Left ventricle myocardium inferior (tissue), 1 donor: ENCODE measurements at regions not wholly inside any gene's neighbourhood (a gene's known extent, or its start where the extent isn't known, plus 50 kb on each side); places are given as distances from the start of the nearest gene placed in this dataset.
"Not testable (repeated sequence)": the region's sequence is repeated elsewhere in the genome, so short reads cannot be mapped to it uniquely, and the experiment has no call there.

Experiments used
- DNase-seq: peaks from one replicate; pipeline ENCODE4 v3.0.0-alpha.2; 2020
- H3K27ac ChIP-seq: fragments of 200-600 bp; replicated peaks from 2 replicates; pipeline ENCODE4 v1.8.0; 2021
- H3K27me3 ChIP-seq: fragments of 200-600 bp; 2 replicates; pipeline ENCODE4 v1.8.0; 2021; ENCODE audit warnings: low read depth
- H3K36me3 ChIP-seq: fragments of 200-600 bp; 2 replicates; pipeline ENCODE4 v1.8.0; 2021
- H3K4me1 ChIP-seq: fragments of 200-600 bp; 2 replicates; pipeline ENCODE4 v1.8.0; 2021
- H3K4me3 ChIP-seq: fragments of 200-600 bp; 2 replicates; pipeline ENCODE4 v1.8.0; 2021; ENCODE audit warnings: mild to moderate bottlenecking, moderate library complexity
- H3K9me3 ChIP-seq: fragments of 200-600 bp; replicated peaks from 2 replicates; pipeline ENCODE4 v1.8.0; 2021
- CTCF ChIP-seq: fragments of 200-600 bp; IDR thresholded peaks from 2 replicates; pipeline ENCODE4 v1.8.0; 2021; ENCODE audit warnings: antibody characterized with exemption, mild to moderate bottlenecking, borderline replicate concordance
- intact Hi-C: fragments of 100-400 bp; cut with micrococcal nuclease; formaldehyde crosslinking; loops from one replicate; pipeline ENCODE4 v1.11.0; 2022
- donor health status: DM: no; HTN: yes; CAD: no; lungs with severe emphysema.

GRCh38 chr2:192414794-192415193 is 220.1 kb upstream of the TMEFF2 start:
- no peaks in the 10 kb centered on the region for H3K27me3 ChIP-seq
- no peaks in the 10 kb centered on the region for H3K4me1 ChIP-seq
- H3K27ac ChIP-seq = no peak overlapping the region
- no peak for DNase-seq
- H3K36me3 ChIP-seq = no peaks in the 10 kb centered on the region
- intact Hi-C loops = no loop called here
- H3K9me3 ChIP-seq = peaks cover 15% of the 10 kb centered on the region
- H3K4me3 ChIP-seq = no peak overlapping the region
- TF ChIP-seq CTCF = no peak

GRCh38 chr2:192413812-192414681 is 219.3 kb upstream of the TMEFF2 start:
- TF ChIP-seq CTCF = no peak
- peak; percentile 10 for DNase-seq
- H3K27ac ChIP-seq = no peak overlapping the region
- H3K36me3 ChIP-seq = no peaks in the 10 kb centered on the region
- no peaks in the 10 kb centered on the region for H3K27me3 ChIP-seq
- H3K4me1 ChIP-seq = no peaks in the 10 kb centered on the region
- no peak overlapping the region for H3K4me3 ChIP-seq
- peaks cover 15% of the 10 kb centered on the region for H3K9me3 ChIP-seq
- intact Hi-C loops = no loop called here

- DNase-seq, H3K27me3 ChIP-seq, H3K27ac ChIP-seq, H3K4me1 ChIP-seq, intact Hi-C loops, H3K4me3 ChIP-seq, H3K36me3 ChIP-seq: not testable (repeated sequence)
- peaks cover 15% of the 10 kb centered on the region for H3K9me3 ChIP-seq
Measured at GRCh38 chr2:192412866-192413265, 218.1 kb upstream of the TMEFF2 start.

- DNase-seq = no peak
- H3K27me3 ChIP-seq = no peaks in the 10 kb centered on the region
- intact Hi-C loops = no loop called here
- TF ChIP-seq CTCF = no peak
- no peak overlapping the region for H3K27ac ChIP-seq
- peaks cover 15% of the 10 kb centered on the region for H3K9me3 ChIP-seq
- no peaks in the 10 kb centered on the region for H3K4me1 ChIP-seq
- H3K36me3 ChIP-seq = no peaks in the 10 kb centered on the region
- H3K4me3 ChIP-seq = no peak overlapping the region
Measured at GRCh38 chr2:192412394-192412793, 217.7 kb upstream of the TMEFF2 start.

GRCh38 chr2:192411755-192412154 is 217.0 kb upstream of the TMEFF2 start:
- intact Hi-C loops = no loop called here
- no peaks in the 10 kb centered on the region for H3K27me3 ChIP-seq
- H3K9me3 ChIP-seq = peaks cover 15% of the 10 kb centered on the region
- H3K4me1 ChIP-seq = no peaks in the 10 kb centered on the region
- no peak overlapping the region for H3K27ac ChIP-seq
- H3K36me3 ChIP-seq = no peaks in the 10 kb centered on the region
- no peak for DNase-seq
- no peak overlapping the region for H3K4me3 ChIP-seq
- no peak for TF ChIP-seq CTCF

- intact Hi-C loops = no loop called here
- no peaks in the 10 kb centered on the region for H3K36me3 ChIP-seq
- H3K9me3 ChIP-seq = peaks cover 15% of the 10 kb centered on the region
- TF ChIP-seq CTCF = no peak
- H3K4me1 ChIP-seq = no peaks in the 10 kb centered on the region
- H3K27me3 ChIP-seq = no peaks in the 10 kb centered on the region
- no peak overlapping the region for H3K27ac ChIP-seq
- no peak overlapping the region for H3K4me3 ChIP-seq
- DNase-seq = no peak
Measured at GRCh38 chr2:192410319-192410718, 215.6 kb upstream of the TMEFF2 start.
